Small intestine (tissue), 7 donors: ENCODE measurements at regions not wholly inside any gene's neighbourhood (a gene's known extent, or its start where the extent isn't known, plus 50 kb on each side); places are given as distances from the start of the nearest gene placed in this dataset.

ENCODE experiments used
- DNase-seq, 2 donors: peaks; one replicate each; pipeline versions ENCODE4 v3.0.0 to v3.0.0-alpha.2; 2013
- FAIRE-seq: peaks from 2 replicates; lab custom pipeline; 2012; peaks lifted over from hg19 to GRCh38; lab: Jason Lieb, UNC
- H3K27ac ChIP-seq, 3 donors: one replicate each; pipeline ENCODE4 v1.5.1; 2013; ENCODE audit warnings: low read length in 2 of 3, mild to moderate bottlenecking in 2 of 3, control low read depth in 1 of 3, inconsistent platforms in 1 of 3, low read depth in 1 of 3, moderate library complexity in 1 of 3
- H3K27me3 ChIP-seq, 3 donors: one replicate each; pipeline ENCODE4 v1.6.1; 2013; ENCODE audit warnings: low read length in 3 of 3, inconsistent platforms in 1 of 3; ENCODE audit not compliant: control insufficient read depth in 3 of 3, insufficient read depth in 3 of 3
- H3K36me3 ChIP-seq, 3 donors: one replicate each; pipeline ENCODE4 v1.6.1; 2013; ENCODE audit warnings: low read length in 3 of 3, inconsistent platforms in 1 of 3, low read depth in 1 of 3, mild to moderate bottlenecking in 1 of 3, moderate library complexity in 1 of 3; ENCODE audit not compliant: control insufficient read depth in 3 of 3, insufficient read depth in 2 of 3
- H3K4me1 ChIP-seq, 3 donors: one replicate each; pipeline ENCODE4 v1.6.1; 2013; ENCODE audit warnings: low read length in 2 of 3, inconsistent platforms in 1 of 3, low read depth in 1 of 3, mild to moderate bottlenecking in 1 of 3, moderate library complexity in 1 of 3; ENCODE audit not compliant: control insufficient read depth in 3 of 3, insufficient read depth in 2 of 3
- H3K4me3 ChIP-seq, 3 donors: one replicate each; pipeline ENCODE4 v1.5.1; 2013; ENCODE audit warnings: low read length in 3 of 3, control low read depth in 1 of 3, inconsistent platforms in 1 of 3, low read depth in 1 of 3, mild to moderate bottlenecking in 1 of 3, moderate library complexity in 1 of 3
- H3K9me3 ChIP-seq, 2 donors: one replicate each; pipeline ENCODE4 v1.6.1; 2013; ENCODE audit warnings: low read depth in 1 of 2, low read length in 1 of 2; ENCODE audit not compliant: control insufficient read depth in 2 of 2, insufficient read depth in 1 of 2
- WGBS, 3 donors: extraction: QIAGEN DNeasy Blood & Tissue Kit; methylation state at CpG; one replicate each; pipeline ENCODE4 v1.1.7; 2013; 5-methylcytosine and 5-hydroxymethylcytosine counted together
- donor health status: healthy with polysubstance abuse.
- donor health status: control.
- donor health status: control.
- donor health status: Bipolar disorder and iron deficiency.
- donor health status: healthy.

DNA sequence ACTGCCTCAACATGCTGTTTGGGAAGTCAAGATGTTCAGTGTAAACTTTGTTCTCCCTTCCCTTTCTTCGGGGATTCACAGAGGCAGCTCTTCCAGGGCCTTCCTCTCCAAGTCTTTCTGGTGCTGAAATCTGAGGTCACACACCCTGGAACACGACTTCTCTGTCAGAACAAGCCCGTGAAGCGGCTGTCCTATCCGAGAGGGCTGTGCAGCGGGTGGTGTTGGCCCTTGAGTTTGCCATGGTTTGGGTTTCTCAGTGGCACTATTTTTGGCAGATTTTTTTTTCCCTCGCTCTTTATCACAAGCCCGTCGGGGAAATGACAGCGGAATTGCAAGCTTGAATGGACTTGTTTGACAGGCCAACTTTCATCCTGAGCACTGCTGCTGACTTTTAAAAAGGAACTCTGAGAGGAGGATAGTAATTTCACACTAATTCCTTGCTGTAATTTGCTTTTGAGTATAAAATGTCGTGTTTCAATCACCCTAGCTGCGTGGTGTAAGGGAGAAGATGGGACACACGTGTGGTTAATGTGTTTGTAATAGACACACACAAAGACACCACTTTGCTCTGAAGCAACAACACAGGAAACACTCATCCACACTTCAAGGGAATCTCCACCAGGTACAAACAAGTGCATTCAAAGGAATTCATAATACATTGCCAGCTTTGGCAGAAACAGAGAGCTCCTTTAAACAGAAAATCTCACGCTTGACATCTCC, 60.1 kb upstream of the TARBP1 start:
- DNase-seq = peak in 1 of 2 donors; percentile 38
- peak overlapping the region; percentile 60 to 87 (median 60) for H3K27ac ChIP-seq
- FAIRE-seq = no peak
- H3K36me3 ChIP-seq = no peaks in the 10 kb centered on the region
- no peaks in the 10 kb centered on the region for H3K27me3 ChIP-seq
- no peaks in the 10 kb centered on the region for H3K9me3 ChIP-seq
- peaks cover 3 to 78% (median 11%) of the 10 kb centered on the region in 3 donors for H3K4me1 ChIP-seq
- no peak overlapping the region for H3K4me3 ChIP-seq
- WGBS, 3 donors = 59 to 66% (median 60%) methylated on average over 14 of the region's 14 CpGs

DNA sequence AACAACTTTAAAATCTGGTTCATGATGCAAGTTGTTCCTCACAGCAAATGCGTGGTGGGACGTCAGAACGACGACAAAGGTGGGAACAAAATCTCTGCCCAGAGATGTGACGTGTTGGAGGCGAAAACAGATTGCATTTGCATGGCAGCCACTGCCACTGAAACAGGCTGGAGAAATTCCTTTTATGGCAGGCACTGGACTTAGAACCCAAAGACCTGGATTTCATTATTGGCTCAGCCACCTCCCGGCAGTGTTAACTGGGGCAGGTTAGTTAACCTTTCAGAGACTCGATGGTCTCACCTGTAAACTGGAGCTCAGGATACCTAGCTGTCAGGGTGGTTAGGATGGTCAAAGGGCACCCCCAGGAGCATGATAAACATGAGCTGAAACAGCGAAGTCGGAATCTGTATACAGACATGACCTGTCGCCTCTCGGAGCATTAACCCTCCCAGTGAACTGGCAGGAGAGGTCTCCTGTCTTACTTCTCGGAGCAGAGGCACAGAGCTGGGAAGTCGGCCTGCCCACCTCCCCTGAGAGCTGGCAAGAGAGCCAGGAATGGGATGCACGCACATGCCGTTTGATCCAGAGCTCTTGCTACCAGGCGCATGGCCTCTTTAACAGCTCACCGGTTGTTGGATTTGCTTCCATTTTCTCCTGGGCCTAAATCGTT, 59.2 kb upstream of the TARBP1 start:
- Histone ChIP-seq H3K27ac (peak overlapping the region; percentile 60 to 87 (median 60)), H3K36me3 (no peaks in the 10 kb centered on the region), H3K4me3 (no peak overlapping the region), H3K27me3 (no peaks in the 10 kb centered on the region), H3K4me1 (peaks cover 3 to 78% (median 11%) of the 10 kb centered on the region in 3 donors), H3K9me3 (no peaks in the 10 kb centered on the region)
- WGBS, 3 donors = 27 to 62% (median 36%) methylated on average over 19 of the region's 19 CpGs
- DNase-seq (peak; percentile 92 to 93), FAIRE-seq (no peak)

GRCh38 chr1:234537236-234537635, 58.3 kb upstream of the TARBP1 start:
- Histone ChIP-seq H3K9me3 (no peaks in the 10 kb centered on the region), H3K27ac (peak overlapping the region; percentile 17 to 95 (median 87)), H3K4me1 (peaks cover 6 to 78% (median 11%) of the 10 kb centered on the region in 3 donors), H3K4me3 (no peak overlapping the region), H3K27me3 (no peaks in the 10 kb centered on the region), H3K36me3 (no peaks in the 10 kb centered on the region)
- FAIRE-seq (no peak), DNase-seq (no peak)
- WGBS, 3 donors = 62 to 73% (median 70%) methylated on average over 5 of the region's 5 CpGs

- 68 to 91% (median 79%) methylated on average over 12 of the region's 12 CpGs for WGBS, 3 donors
- no peak overlapping the region for H3K4me3 ChIP-seq
- peaks cover 6 to 82% (median 11%) of the 10 kb centered on the region in 3 donors for H3K4me1 ChIP-seq
- no peaks in the 10 kb centered on the region for H3K9me3 ChIP-seq
- H3K36me3 ChIP-seq = no peaks in the 10 kb centered on the region
- FAIRE-seq (no peak), DNase-seq (no peak)
- H3K27ac ChIP-seq = peak overlapping the region in 2 of 3 donors; percentile 82 to 95
- H3K27me3 ChIP-seq = no peaks in the 10 kb centered on the region
These were observed 57.8 kb upstream of the TARBP1 start for GRCh38 chr1:234536741-234537140.

GRCh38 chr1:234535763-234536515, 57.0 kb upstream of the TARBP1 start:
- WGBS, 3 donors = 56 to 78% (median 78%) methylated on average over 14 of the region's 14 CpGs
- Histone ChIP-seq H3K36me3 (no peaks in the 10 kb centered on the region), H3K27ac (peak overlapping the region in 2 of 3 donors; percentile 82 to 95), H3K27me3 (no peaks in the 10 kb centered on the region), H3K4me3 (no peak overlapping the region), H3K4me1 (peaks cover 6 to 87% (median 14%) of the 10 kb centered on the region in 3 donors), H3K9me3 (no peaks in the 10 kb centered on the region)
- FAIRE-seq (no peak), DNase-seq (peak in 1 of 2 donors; percentile 39)

DNA sequence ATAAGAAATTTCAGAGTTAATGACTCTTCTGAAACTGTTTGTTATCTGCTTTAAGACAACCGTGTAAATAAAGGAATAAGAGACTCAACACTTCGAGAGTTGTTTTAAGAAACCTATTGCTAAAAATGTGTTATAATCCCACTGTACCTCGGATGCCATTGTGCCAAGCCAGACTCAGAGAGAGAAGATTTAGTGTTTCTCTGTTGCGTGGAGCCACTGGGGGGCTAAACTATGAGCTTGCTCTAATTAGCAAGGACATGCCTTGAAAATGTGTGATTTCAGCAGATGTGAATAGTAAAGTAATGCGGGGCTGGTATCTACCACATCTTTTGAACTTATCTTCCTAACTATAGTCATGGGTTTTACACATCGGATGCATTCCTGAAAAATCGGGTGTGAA, 56.2 kb upstream of the TARBP1 start:
- no peak overlapping the region for H3K4me3 ChIP-seq
- no peaks in the 10 kb centered on the region for H3K9me3 ChIP-seq
- H3K27ac ChIP-seq = peak overlapping the region in 2 of 3 donors; percentile 82 to 95
- FAIRE-seq (no peak), DNase-seq (no peak)
- H3K36me3 ChIP-seq = no peaks in the 10 kb centered on the region
- WGBS, 3 donors = 73 to 85% (median 82%) methylated on average over 7 of the region's 7 CpGs
- H3K27me3 ChIP-seq = no peaks in the 10 kb centered on the region
- peaks cover 6 to 87% (median 14%) of the 10 kb centered on the region in 3 donors for H3K4me1 ChIP-seq

- no peaks in the 10 kb centered on the region for H3K9me3 ChIP-seq
- no peaks in the 10 kb centered on the region for H3K36me3 ChIP-seq
- no peak for FAIRE-seq
- no peak overlapping the region for H3K4me3 ChIP-seq
- H3K27ac ChIP-seq = peak overlapping the region in 2 of 3 donors; percentile 82 to 96
- 39 to 42% (median 42%) methylated on average over 14 of the region's 14 CpGs for WGBS, 3 donors
- H3K4me1 ChIP-seq = peaks cover 6 to 83% (median 14%) of the 10 kb centered on the region in 3 donors
- peak in 1 of 2 donors; percentile 63 for DNase-seq
- H3K27me3 ChIP-seq = no peaks in the 10 kb centered on the region
These were observed 55.2 kb upstream of the TARBP1 start for GRCh38 chr1:234533975-234534876.
